ENCODE measurements at regions not wholly inside any gene's neighbourhood (a gene's known extent, or its start where the extent isn't known, plus 50 kb on each side); places are given as distances from the start of the nearest gene placed in this dataset.

GRCh38 chr2:149814901-149815300 lies 227.3 kb upstream of the MMADHC start (continued):
- TF ChIP-seq REST (IDR thresholded peaks at IDR 0.05; ENCODE audit: low read depth, low read length) (no peak), FOXM1 (IDR thresholded peaks at IDR 0.05; ENCODE audit: low read depth) (no peak), TAF1 (IDR thresholded peaks at IDR 0.05; ENCODE audit: borderline replicate concordance, low read depth, low read length) (no peak), RAD21 (IDR thresholded peaks at IDR 0.05; ENCODE audit: low read length) (no peak), CHD2 (IDR thresholded peaks at IDR 0.05; ENCODE audit: low read length, partially characterized antibody) (no peak), IRF3 (IDR thresholded peaks at IDR 0.05; ENCODE audit: low read depth, low read length) (no peak), NRF1 (IDR thresholded peaks at IDR 0.05; ENCODE audit: low read depth, low read length) (no peak), NFIC (IDR thresholded peaks at IDR 0.05; ENCODE audit: borderline replicate concordance) (no peak), MAX (IDR thresholded peaks at IDR 0.05; ENCODE audit: low read depth) (no peak)

GRCh38 chr2:149814049-149814448 lies 226.5 kb upstream of the MMADHC start:
- Histone ChIP-seq H3K36me3 (replicated peaks in 1 of 2; ENCODE audit: control insufficient read depth in 1 of 2, insufficient read depth in 2 of 2, low read length in 1 of 2) (no peaks in the 10 kb centered on the region), H3K4me1 (ENCODE audit: control insufficient read depth in 1 of 2, insufficient read depth in 2 of 2, low read depth in 1 of 2, low read length in 1 of 2) (no peaks in the 10 kb centered on the region), H3K9me2 (no peaks in the 10 kb centered on the region), H2AFZ (ENCODE audit: low read depth) (no peak overlapping the region), H3K4me2 (no peak overlapping the region), H4K20me1 (ENCODE audit: insufficient read depth) (no peaks in the 10 kb centered on the region), H3K9me3 (no peaks in the 10 kb centered on the region), H3K27ac (ENCODE audit: low read depth in 2 of 2, low read length in 1 of 2) (no peak overlapping the region), H3K4me3 (ENCODE audit: low read depth in 2 of 2, low read length in 1 of 2) (no peak overlapping the region), H3F3A (replicated peaks; ENCODE audit: insufficient read depth) (no peaks in the 10 kb centered on the region), H3K79me2 (ENCODE audit: insufficient read depth) (no peaks in the 10 kb centered on the region), H3K9ac (no peak overlapping the region), H3K27me3 (ENCODE audit: insufficient read depth) (no peaks in the 10 kb centered on the region)
- TF ChIP-seq GATA2 (CRISPR knock-in tag; IDR thresholded peaks at IDR 0.05): no peak
- TF ChIP-seq JUND (IDR thresholded peaks at IDR 0.05): no peak
- no peak for TF ChIP-seq NRF1 (IDR thresholded peaks at IDR 0.05; ENCODE audit: low read depth, low read length)
- no peak for TF ChIP-seq RCOR1 (IDR thresholded peaks at IDR 0.05; ENCODE audit: low read length)
- TF ChIP-seq FOXM1 (IDR thresholded peaks at IDR 0.05; ENCODE audit: low read depth): no peak
- no peak for TF ChIP-seq REST (IDR thresholded peaks at IDR 0.05; ENCODE audit: low read depth, low read length)
- no peak for TF ChIP-seq CTCF (IDR thresholded peaks at IDR 0.05)
- no peak for TF ChIP-seq MEF2A (IDR thresholded peaks at IDR 0.05; ENCODE audit: borderline replicate concordance, low read depth)
- no peak for TF ChIP-seq ELF1 (IDR thresholded peaks at IDR 0.05)
- TF ChIP-seq RFX5 (IDR thresholded peaks at IDR 0.05; ENCODE audit: low read length): no peak
- no peak for TF ChIP-seq USF1 (IDR thresholded peaks at IDR 0.05; ENCODE audit: borderline replicate concordance, low read depth)
- no peak for TF ChIP-seq PBX3 (IDR thresholded peaks at IDR 0.05)
- ChIA-PET CTCF (no interaction called here), POLR2A (no interaction called here)
- no peak for DNase-seq
- 72% methylated on average over 1 of the region's 1 CpG for WGBS (ENCODE audit: low lambda C conversion rate)
